ENCODE measurements at regions not wholly inside any gene's neighbourhood (a gene's known extent, or its start where the extent isn't known, plus 50 kb on each side); places are given as distances from the start of the nearest gene placed in this dataset.
"Not testable (repeated sequence)": the region's sequence is repeated elsewhere in the genome, so short reads cannot be mapped to it uniquely, and the experiment has no call there.

GRCh38 chr1:219342836-219343235 lies 169.2 kb downstream of the LYPLAL1 start:
- no peak for DNase-seq

DNA sequence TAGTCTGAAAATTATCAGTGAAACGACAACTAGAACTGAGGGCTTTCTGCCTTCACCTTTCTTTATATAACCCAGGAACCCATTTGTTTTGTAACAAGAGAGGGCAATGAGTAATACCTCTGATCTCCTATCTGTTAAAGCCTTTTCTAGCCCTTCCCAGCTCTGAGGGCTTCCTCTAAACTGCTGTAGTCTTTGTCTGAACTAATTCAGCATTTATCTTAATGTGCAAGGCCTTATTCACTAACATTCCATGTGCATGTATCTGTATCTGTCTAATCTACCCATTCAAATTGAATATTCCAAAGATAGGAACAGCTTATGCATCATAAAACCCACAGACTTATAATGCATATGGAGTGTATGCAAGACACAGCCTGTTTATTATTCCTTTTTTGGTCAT lies 167.1 kb downstream of the LYPLAL1 start:
- no peak for DNase-seq

GRCh38 chr1:219339466-219339865 lies 165.8 kb downstream of the LYPLAL1 start:
- no peak for DNase-seq

GRCh38 chr1:219337588-219337987 lies 163.9 kb downstream of the LYPLAL1 start:
- DNase-seq: no peak

DNA sequence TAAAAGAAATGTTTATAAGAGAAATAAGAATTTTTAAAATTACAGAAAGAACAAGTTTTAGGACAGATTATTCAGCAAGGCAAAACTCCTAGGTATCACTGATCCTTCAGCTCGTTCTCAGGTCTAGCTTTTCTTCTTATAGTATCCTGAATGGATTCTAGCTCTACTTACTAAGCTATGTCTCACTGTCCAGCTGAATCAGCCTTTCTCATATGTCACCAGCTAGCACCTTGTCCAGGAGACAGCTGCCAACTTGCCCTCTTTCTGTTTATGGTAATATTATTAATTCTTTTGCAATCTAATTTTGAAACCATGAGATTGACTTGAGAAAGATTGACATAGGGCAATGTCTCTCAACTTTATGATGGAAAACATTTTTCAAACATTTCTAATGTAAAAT lies 159.9 kb downstream of the LYPLAL1 start:
- DNase-seq: no peak

- no peak for DNase-seq
Measured at GRCh38 chr1:219331424-219331823, 157.7 kb downstream of the LYPLAL1 start.

GRCh38 chr1:219330669-219331068 lies 157.0 kb downstream of the LYPLAL1 start:
- DNase-seq: no peak

DNA sequence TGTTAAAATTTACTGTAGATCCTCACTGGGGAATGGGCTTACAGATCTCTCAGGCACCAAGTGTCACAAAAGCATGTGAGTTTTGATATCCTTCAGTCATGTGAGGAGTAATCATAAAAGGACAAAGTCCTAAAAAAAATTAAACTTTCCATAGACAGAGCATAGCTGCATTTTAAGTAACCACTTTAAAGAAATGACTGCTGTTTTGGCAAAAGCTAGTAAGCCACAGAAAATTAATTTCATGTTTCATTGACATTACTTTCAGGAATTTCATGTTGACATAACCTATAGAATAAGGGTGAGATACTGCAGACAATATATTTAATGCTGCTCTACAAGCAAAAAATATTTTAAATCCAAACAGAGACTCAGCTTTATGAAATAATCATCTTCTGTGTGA lies 156.3 kb downstream of the LYPLAL1 start:
- no peak for DNase-seq

- no peak for DNase-seq
Measured at GRCh38 chr1:219329578-219329977, 155.9 kb downstream of the LYPLAL1 start.

DNA sequence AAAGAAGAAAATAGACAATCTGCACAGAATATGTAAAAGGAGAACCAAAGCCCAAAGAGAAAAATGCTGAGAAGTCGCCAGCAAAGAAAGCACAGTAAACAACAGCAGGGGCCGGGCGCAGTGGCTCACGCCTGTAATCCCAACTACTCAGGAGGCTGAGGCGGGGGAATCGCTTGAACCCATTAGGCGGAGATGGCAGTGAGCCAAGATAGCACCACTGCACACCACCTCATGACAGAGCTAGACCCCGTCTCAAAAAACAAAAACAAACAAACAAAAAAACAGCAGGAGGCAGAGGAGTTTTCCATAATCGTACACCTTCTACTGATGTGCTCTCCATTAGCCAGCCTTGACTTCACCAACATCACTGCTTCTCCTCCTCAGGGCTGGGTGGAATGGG lies 153.2 kb downstream of the LYPLAL1 start:
- no peak for DNase-seq

GRCh38 chr1:219325368-219325742 lies 151.7 kb downstream of the LYPLAL1 start:
- DNase-seq: no peak

GRCh38 chr1:219324629-219325367 lies 151.1 kb downstream of the LYPLAL1 start:
- no peak for DNase-seq

- DNase-seq: no peak
Measured at GRCh38 chr1:219324171-219324570, 150.5 kb downstream of the LYPLAL1 start.

GRCh38 chr1:219323426-219323825 lies 149.7 kb downstream of the LYPLAL1 start:
- DNase-seq: no peak

DNA sequence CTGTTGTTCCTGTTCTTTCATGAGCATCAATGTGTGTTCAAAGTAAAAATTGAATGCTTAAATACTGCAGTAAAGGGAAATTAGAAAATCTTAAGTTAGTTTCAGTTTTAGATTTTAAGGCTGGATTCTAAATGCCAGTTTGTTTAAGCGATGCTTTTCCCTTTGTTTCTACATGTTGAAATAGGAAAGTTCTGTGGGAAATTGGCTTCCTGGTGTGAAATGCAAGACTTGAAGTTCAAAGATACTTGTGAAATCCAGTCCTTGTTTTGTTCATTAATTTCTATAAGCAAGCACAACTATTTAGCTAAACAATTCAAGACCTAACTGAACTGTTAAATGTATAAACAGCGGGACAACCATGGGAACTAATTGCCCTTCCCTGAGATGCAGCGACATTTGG lies 149.1 kb downstream of the LYPLAL1 start:
- no peak for DNase-seq

DNA sequence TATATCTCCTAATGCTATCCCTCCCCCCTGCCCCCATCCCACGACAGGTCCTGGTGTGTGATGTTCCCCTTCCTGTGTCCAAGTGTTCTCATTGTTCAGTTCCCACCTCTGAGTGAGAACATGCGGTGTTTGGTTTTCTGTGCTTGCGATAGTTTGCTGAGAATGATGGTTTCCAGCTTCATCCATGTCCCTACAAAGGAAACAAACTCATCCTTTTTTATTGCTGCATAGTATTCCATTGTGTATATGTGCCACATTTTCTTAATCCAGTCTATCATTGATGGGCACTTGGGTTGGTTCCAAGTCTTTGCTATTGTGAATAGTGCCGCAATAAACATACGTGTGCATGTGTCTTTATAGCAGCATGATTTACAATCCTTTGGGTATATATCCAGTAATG lies 146.9 kb downstream of the LYPLAL1 start:
- not testable (repeated sequence) for DNase-seq

DNA sequence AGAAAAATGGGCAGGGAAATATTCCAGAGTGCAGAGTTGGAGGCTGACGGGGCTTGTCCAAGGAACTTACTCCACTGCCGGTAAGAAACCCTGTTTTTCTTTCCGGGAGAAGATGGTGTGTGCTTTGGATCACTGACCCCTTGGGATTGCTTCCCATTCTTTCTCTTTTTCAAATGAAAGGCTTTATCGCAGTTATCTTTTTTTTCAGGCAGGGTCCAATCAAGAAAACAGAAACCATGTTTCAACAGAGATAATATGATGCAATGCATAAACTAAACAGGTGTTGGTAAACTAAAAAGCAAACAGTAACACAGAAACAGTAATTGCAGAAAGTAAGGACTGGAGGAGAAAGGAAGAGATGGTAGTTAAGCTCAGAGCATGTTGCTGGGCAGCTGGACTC lies 145.1 kb downstream of the LYPLAL1 start:
- no peak for DNase-seq

GRCh38 chr1:219317762-219318353 lies 144.2 kb downstream of the LYPLAL1 start:
- DNase-seq: no peak

DNA sequence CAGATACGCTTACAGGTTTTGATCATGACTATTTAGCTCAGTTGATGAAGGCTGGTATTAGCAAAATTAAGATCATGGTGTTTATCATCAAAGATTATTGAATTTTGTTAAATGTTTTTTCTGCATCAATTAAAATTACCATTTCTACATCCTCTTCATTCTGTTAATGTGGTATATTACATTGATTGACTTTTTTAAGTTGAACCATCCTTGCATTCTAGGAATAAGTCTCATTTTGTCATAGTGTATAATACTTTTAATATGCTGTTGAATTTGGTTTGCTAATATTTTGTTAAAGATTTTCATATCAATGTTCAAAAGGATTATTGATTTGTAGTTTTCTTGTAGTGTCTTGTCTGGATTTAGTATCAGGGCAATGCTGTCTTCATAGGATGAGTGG lies 142.4 kb downstream of the LYPLAL1 start:
- DNase-seq: no peak

DNA sequence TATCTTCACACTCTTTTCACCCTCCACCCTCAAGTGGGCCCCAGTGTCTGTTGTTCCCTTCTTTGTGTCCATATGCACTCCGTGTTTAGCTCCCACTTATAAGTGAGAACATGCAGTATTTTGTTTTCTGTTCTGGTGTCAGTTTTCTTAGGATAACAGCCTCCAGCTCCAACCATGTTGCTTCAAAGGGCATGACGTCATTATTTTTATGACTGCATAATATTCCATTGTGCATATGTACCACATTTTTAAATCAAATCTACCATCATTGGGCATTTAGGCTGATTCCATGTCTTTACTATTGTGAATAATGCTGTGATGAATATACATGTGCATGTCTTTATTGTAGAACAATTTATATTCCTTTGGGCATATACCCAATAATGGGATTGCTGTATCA lies 140.3 kb downstream of the LYPLAL1 start:
- no peak for DNase-seq

- no peak for DNase-seq
Measured at GRCh38 chr1:219312967-219313366, 139.3 kb downstream of the LYPLAL1 start.

- no peak for DNase-seq
Measured at GRCh38 chr1:219310181-219310728, 136.6 kb downstream of the LYPLAL1 start.

DNA sequence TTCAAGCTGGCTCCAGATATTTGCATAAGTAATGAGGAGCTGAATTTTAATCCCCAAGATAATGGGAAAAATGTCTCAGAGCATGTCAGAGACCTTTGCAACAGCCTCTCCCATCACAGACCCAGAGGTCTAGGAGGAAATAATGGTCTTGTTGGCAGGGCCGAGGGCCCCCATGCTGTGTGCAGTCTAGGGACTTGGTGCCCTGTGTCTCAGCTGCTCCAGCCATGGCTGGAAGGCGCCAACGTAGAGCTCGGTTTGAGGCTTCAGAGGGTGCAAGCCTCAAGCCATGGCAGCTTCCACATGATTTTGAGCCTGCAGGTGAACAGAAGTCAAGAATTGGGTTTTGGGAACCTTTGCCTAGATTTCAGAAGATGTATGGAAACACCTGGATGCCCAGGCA lies 134.7 kb downstream of the LYPLAL1 start:
- no peak for DNase-seq

Data from NCI-H1048 (cell line).